Hepatocyte (in vitro differentiated cells): ENCODE measurements at regions not wholly inside any gene's neighbourhood (a gene's known extent, or its start where the extent isn't known, plus 50 kb on each side); places are given as distances from the start of the nearest gene placed in this dataset.

ENCODE experiments used
- DNase-seq: peaks from one replicate; pipeline ENCODE4 v3.0.0-alpha.2; 2016; ENCODE audit warnings: low spot score
- H2AFZ ChIP-seq: fragments of 200-600 bp; sonication (generic); 2 replicates; pipeline ENCODE4 v1.6.0; 2016; ENCODE audit warnings: antibody characterized with exemption, mild to moderate bottlenecking
- H3K27ac ChIP-seq: fragments of 200-600 bp; sonication (generic); 2 replicates; pipeline ENCODE4 v1.5.1; 2016; ENCODE audit warnings: mild to moderate bottlenecking
- H3K27me3 ChIP-seq: fragments of 200-600 bp; sonication (generic); 2 replicates; pipeline ENCODE4 v1.6.1; 2016
- H3K36me3 ChIP-seq: fragments of 200-600 bp; sonication (generic); replicated peaks from 2 replicates; pipeline ENCODE4 v1.5.1; 2016; ENCODE audit warnings: low read depth; ENCODE audit not compliant: insufficient read depth
- H3K4me1 ChIP-seq: fragments of 200-600 bp; sonication (generic); 2 replicates; pipeline ENCODE4 v1.5.1; 2016; ENCODE audit warnings: mild to moderate bottlenecking, moderate library complexity; ENCODE audit not compliant: insufficient read depth
- H3K4me2 ChIP-seq: fragments of 200-600 bp; sonication (generic); 2 replicates; pipeline ENCODE4 v1.6.0; 2016
- H3K4me3 ChIP-seq: fragments of 200-600 bp; sonication (generic); 2 replicates; pipeline ENCODE4 v1.5.1; 2016; ENCODE audit warnings: mild to moderate bottlenecking
- H3K79me2 ChIP-seq: fragments of 200-600 bp; sonication (generic); 2 replicates; pipeline ENCODE4 v1.6.0; 2017; ENCODE audit warnings: mild to moderate bottlenecking
- H3K9me2 ChIP-seq: fragments of 200-600 bp; sonication (generic); replicated peaks from 2 replicates; pipeline ENCODE4 v1.6.0; 2017; ENCODE audit warnings: mild to moderate bottlenecking; ENCODE audit not compliant: insufficient read depth
- H3K9me3 ChIP-seq: fragments of 200-600 bp; sonication (generic); 2 replicates; pipeline ENCODE4 v1.5.1; 2016; ENCODE audit warnings: low read depth, mild to moderate bottlenecking
- H4K20me1 ChIP-seq: fragments of 200-600 bp; sonication (generic); 2 replicates; pipeline ENCODE4 v1.6.0; 2016; ENCODE audit warnings: mild to moderate bottlenecking; ENCODE audit not compliant: insufficient read depth, poor library complexity, severe bottlenecking
- EZH2 ChIP-seq: fragments of 200-600 bp; sonication (generic); IDR thresholded peaks from 2 replicates; pipeline ENCODE4 v1.6.1; 2016; ENCODE audit warnings: antibody characterized with exemption, mild to moderate bottlenecking, borderline replicate concordance
- EZH2phosphoT487 ChIP-seq: fragments of 200-600 bp; sonication (generic); IDR thresholded peaks from one replicate; pipeline ENCODE4 v1.6.1; 2018; ENCODE audit warnings: antibody characterized with exemption, mild to moderate bottlenecking, low read depth, moderate library complexity; ENCODE audit not compliant: unreplicated experiment, severe bottlenecking
- WGBS: methylation state at CpG from one replicate; pipeline ENCODE4 v1.1.6; 2016; ENCODE audit warnings: low lambda C conversion rate; ENCODE audit errors: missing lambda C conversion rate; 5-methylcytosine and 5-hydroxymethylcytosine counted together
- TF ChIP-seq, protein P1 (sequence below): fragments of 200-600 bp; sonication (generic); IDR thresholded peaks from 2 replicates; pipeline ENCODE4 v1.5.1; 2016; ENCODE audit warnings: antibody characterized with exemption, mild to moderate bottlenecking; ENCODE audit not compliant: poor library complexity

DNA sequence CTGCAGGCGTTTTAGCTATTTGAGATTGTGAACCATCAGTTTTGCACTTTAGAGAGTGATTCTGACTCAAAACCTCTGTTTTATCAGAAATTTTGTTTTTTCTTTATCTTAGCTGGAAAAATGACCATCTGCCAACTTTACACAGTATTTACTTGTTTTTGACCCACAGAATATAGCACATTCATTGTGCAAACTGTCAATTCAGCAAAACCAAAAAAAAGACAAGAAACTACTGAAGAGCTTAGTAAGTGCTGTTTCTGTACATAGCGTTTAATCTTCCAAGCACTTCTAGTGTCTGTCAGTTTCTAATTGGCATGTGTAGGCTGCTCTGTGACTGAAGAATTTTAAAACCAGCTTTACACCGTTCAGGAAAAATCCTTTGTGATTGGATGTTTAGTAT lies 76.0 kb upstream of the VANGL1 start:
- DNase-seq, result no peak
- TF ChIP-seq EZH2 (no peak), EZH2phosphoT487 (no peak)
- TF ChIP-seq, protein P1, sequence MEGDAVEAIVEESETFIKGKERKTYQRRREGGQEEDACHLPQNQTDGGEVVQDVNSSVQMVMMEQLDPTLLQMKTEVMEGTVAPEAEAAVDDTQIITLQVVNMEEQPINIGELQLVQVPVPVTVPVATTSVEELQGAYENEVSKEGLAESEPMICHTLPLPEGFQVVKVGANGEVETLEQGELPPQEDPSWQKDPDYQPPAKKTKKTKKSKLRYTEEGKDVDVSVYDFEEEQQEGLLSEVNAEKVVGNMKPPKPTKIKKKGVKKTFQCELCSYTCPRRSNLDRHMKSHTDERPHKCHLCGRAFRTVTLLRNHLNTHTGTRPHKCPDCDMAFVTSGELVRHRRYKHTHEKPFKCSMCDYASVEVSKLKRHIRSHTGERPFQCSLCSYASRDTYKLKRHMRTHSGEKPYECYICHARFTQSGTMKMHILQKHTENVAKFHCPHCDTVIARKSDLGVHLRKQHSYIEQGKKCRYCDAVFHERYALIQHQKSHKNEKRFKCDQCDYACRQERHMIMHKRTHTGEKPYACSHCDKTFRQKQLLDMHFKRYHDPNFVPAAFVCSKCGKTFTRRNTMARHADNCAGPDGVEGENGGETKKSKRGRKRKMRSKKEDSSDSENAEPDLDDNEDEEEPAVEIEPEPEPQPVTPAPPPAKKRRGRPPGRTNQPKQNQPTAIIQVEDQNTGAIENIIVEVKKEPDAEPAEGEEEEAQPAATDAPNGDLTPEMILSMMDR, result no peak
- peaks cover 7% of the 10 kb centered on the region for H3K27me3 ChIP-seq
- H4K20me1 ChIP-seq, result no peaks in the 10 kb centered on the region
- no peaks in the 10 kb centered on the region for H3K36me3 ChIP-seq
- H3K4me1 ChIP-seq, result no peaks in the 10 kb centered on the region
- no peak overlapping the region for H3K4me3 ChIP-seq
- WGBS, result 73% methylated on average over 3 of the region's 3 CpGs
- no peak overlapping the region for H3K4me2 ChIP-seq
- H3K9me3 ChIP-seq, result no peaks in the 10 kb centered on the region
- H3K9me2 ChIP-seq, result no peaks in the 10 kb centered on the region
- no peak overlapping the region for H3K27ac ChIP-seq
- no peak overlapping the region for H2AFZ ChIP-seq
- H3K79me2 ChIP-seq, result no peaks in the 10 kb centered on the region

DNA sequence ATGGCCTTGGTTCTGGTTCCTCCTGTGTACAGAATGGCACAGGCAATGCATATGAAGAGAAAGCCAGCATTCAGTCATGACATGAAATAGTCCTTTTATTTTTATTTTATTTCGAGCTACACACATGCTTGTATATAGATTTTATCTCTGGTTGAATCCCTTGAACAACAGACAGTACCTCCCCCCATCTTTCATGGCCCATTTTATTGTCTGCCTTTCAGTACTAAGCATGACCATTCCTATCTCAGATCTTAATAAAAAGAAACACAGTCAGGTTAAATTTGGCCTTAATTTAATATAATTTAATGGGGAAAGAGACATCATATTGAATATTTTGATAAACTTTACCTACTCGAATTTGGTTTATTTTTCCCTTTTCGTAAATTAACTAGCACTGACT lies 76.4 kb upstream of the VANGL1 start:
- no peak for TF ChIP-seq EZH2
- TF ChIP-seq EZH2phosphoT487, result no peak
- TF ChIP-seq, protein P1, result no peak
- H3K9me2 ChIP-seq, result no peaks in the 10 kb centered on the region
- DNase-seq, result no peak
- H3K36me3 ChIP-seq, result no peaks in the 10 kb centered on the region
- no peak overlapping the region for H3K27ac ChIP-seq
- no peaks in the 10 kb centered on the region for H4K20me1 ChIP-seq
- peaks cover 7% of the 10 kb centered on the region for H3K27me3 ChIP-seq
- H2AFZ ChIP-seq, result no peak overlapping the region
- no peak overlapping the region for H3K4me3 ChIP-seq
- no peaks in the 10 kb centered on the region for H3K79me2 ChIP-seq
- no peak overlapping the region for H3K4me2 ChIP-seq
- H3K4me1 ChIP-seq, result no peaks in the 10 kb centered on the region
- H3K9me3 ChIP-seq, result no peaks in the 10 kb centered on the region
- 78% methylated on average over 3 of the region's 3 CpGs for WGBS

GRCh38 chr1:115564201-115564600 lies 77.6 kb upstream of the VANGL1 start:
- no peak for DNase-seq
- Histone ChIP-seq H2AFZ (peak overlapping the region; percentile 33), H3K27me3 (peaks cover 7% of the 10 kb centered on the region), H3K27ac (no peak overlapping the region), H3K9me2 (no peaks in the 10 kb centered on the region), H3K36me3 (no peaks in the 10 kb centered on the region), H3K4me2 (peak overlapping the region; percentile 73), H4K20me1 (no peaks in the 10 kb centered on the region), H3K4me1 (no peaks in the 10 kb centered on the region), H3K9me3 (no peaks in the 10 kb centered on the region), H3K79me2 (no peaks in the 10 kb centered on the region), H3K4me3 (no peak overlapping the region)
- 50% methylated on average over 25 of the region's 25 CpGs for WGBS
- no peak for TF ChIP-seq EZH2

DNA sequence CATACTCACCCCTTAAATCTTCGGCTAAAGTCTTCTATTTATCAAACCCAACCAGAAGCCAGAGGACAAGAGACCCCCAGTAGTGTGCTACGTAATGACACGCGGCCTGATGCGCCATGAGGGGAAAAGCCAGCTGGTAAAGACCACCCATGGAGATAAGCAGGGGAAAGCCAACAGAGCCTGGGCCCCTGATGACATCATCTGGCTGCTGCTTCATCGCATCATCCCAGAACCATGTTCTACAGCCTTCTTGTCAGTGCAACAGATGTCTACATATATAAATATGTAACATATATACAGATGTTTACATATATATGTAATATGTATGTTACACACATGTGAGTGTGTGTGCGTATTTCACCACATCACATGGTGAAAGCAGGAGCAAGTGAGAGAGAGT lies 81.7 kb upstream of the VANGL1 start:
- 50% methylated on average over 7 of the region's 7 CpGs for WGBS
- Histone ChIP-seq H3K4me2 (no peak overlapping the region), H4K20me1 (no peaks in the 10 kb centered on the region), H3K4me1 (no peaks in the 10 kb centered on the region), H3K4me3 (no peak overlapping the region), H2AFZ (no peak overlapping the region), H3K27me3 (peaks cover 7% of the 10 kb centered on the region), H3K9me3 (no peaks in the 10 kb centered on the region), H3K9me2 (no peaks in the 10 kb centered on the region), H3K36me3 (no peaks in the 10 kb centered on the region), H3K27ac (no peak overlapping the region), H3K79me2 (no peaks in the 10 kb centered on the region)
- TF ChIP-seq EZH2 (no peak), EZH2phosphoT487 (no peak)
- TF ChIP-seq, protein P1, result no peak
- DNase-seq, result no peak
